Neural progenitor cell (in vitro differentiated cells): ENCODE measurements at regions not wholly inside any gene's neighbourhood (a gene's known extent, or its start where the extent isn't known, plus 50 kb on each side); places are given as distances from the start of the nearest gene placed in this dataset.

Experiments
- DNase-seq: peaks from one replicate; pipeline ENCODE4 v3.0.0-alpha.2; 2016; ENCODE audit warnings: low spot score
- H2AFZ ChIP-seq: fragments of 200-600 bp; sonication (generic); replicated peaks from 2 replicates; pipeline ENCODE4 v1.6.1; 2016; ENCODE audit warnings: antibody characterized with exemption
- H3F3A ChIP-seq: fragments of 200-600 bp; sonication (generic); 2 replicates; pipeline ENCODE4 v1.6.1; 2016; ENCODE audit warnings: antibody characterized with exemption, low read depth
- H3K27ac ChIP-seq: fragments of 200-600 bp; sonication (generic); 2 replicates; pipeline ENCODE4 v1.5.1; 2016; ENCODE audit warnings: mild to moderate bottlenecking
- H3K27me3 ChIP-seq: fragments of 200-600 bp; sonication (generic); 2 replicates; pipeline ENCODE4 v1.6.1; 2016; ENCODE audit warnings: mild to moderate bottlenecking, moderate library complexity
- H3K36me3 ChIP-seq: fragments of 200-600 bp; sonication (generic); 2 replicates; pipeline ENCODE4 v1.5.1; 2016
- H3K4me1 ChIP-seq: fragments of 200-600 bp; sonication (generic); 2 replicates; pipeline ENCODE4 v1.6.1; 2016; ENCODE audit warnings: mixed run types
- H3K4me2 ChIP-seq: fragments of 200-600 bp; sonication (generic); 2 replicates; pipeline ENCODE4 v1.6.1; 2016
- H3K4me3 ChIP-seq: fragments of 200-600 bp; sonication (generic); 2 replicates; pipeline ENCODE4 v1.5.1; 2016
- H3K79me2 ChIP-seq: fragments of 200-600 bp; sonication (generic); 2 replicates; pipeline ENCODE4 v1.6.1; 2016; ENCODE audit warnings: low read depth
- H3K9ac ChIP-seq: fragments of 200-600 bp; sonication (generic); 2 replicates; pipeline ENCODE4 v1.6.1; 2016
- H3K9me3 ChIP-seq: fragments of 200-600 bp; sonication (generic); 2 replicates; pipeline ENCODE4 v1.5.1; 2016; ENCODE audit warnings: low read depth
- H4K20me1 ChIP-seq: fragments of 200-600 bp; sonication (generic); 2 replicates; pipeline ENCODE4 v1.6.1; 2016; ENCODE audit warnings: low read depth
- H3K27ac Mint-ChIP-seq: 3 replicates; pipeline ENCODE4 v1.8.0; 2021; ENCODE audit warnings: mixed read lengths
- H3K27me3 Mint-ChIP-seq: 2 replicates; pipeline ENCODE4 v1.8.0; 2022; ENCODE audit warnings: low read depth, mild to moderate bottlenecking, inconsistent platforms, moderate library complexity, mixed read lengths; ENCODE audit not compliant: insufficient read depth
- H3K36me3 Mint-ChIP-seq: 3 replicates; pipeline ENCODE4 v1.8.0; 2021; ENCODE audit warnings: mixed read lengths
- H3K4me1 Mint-ChIP-seq: 3 replicates; pipeline ENCODE4 v1.8.0; 2021; ENCODE audit warnings: mixed read lengths
- H3K4me3 Mint-ChIP-seq: 3 replicates; pipeline ENCODE4 v1.8.0; 2021; ENCODE audit warnings: mild to moderate bottlenecking, moderate library complexity, mixed read lengths
- H3K9me3 Mint-ChIP-seq: 3 replicates; pipeline ENCODE4 v1.8.0; 2020; ENCODE audit warnings: mixed read lengths
- CTCF ChIP-seq: fragments of 200-600 bp; sonication (generic); IDR thresholded peaks from 2 replicates; pipeline ENCODE4 v1.5.1; 2017; ENCODE audit warnings: antibody characterized with exemption, mild to moderate bottlenecking
- EZH2 ChIP-seq: fragments of 200-600 bp; sonication (generic); IDR thresholded peaks from 2 replicates; pipeline ENCODE4 v1.6.1; 2017; ENCODE audit warnings: antibody characterized with exemption, mild to moderate bottlenecking, moderate library complexity
- EZH2phosphoT487 ChIP-seq: fragments of 200-600 bp; sonication (generic); IDR thresholded peaks from 2 replicates; pipeline ENCODE4 v1.6.1; 2017; ENCODE audit warnings: antibody characterized with exemption

GRCh38 chr10:78594559-78595268, 474.1 kb upstream of the ZMIZ1 start:
- no peak for TF ChIP-seq CTCF
- H3K4me3 Mint-ChIP-seq = no peak overlapping the region

GRCh38 chr10:78595269-78595619, 473.5 kb upstream of the ZMIZ1 start:
- TF ChIP-seq CTCF (no peak), EZH2phosphoT487 (no peak), EZH2 (no peak)
- H2AFZ ChIP-seq = no peak overlapping the region
- peaks cover 8% of the 10 kb centered on the region for H3K4me1 Mint-ChIP-seq

More at GRCh38 chr10:78594559-78595268, 474.1 kb upstream of the ZMIZ1 start:
- no peaks in the 10 kb centered on the region for H3K36me3 Mint-ChIP-seq
- no peak for DNase-seq
- Histone ChIP-seq H3K79me2 (no peaks in the 10 kb centered on the region), H3K4me3 (no peak overlapping the region), H3K9ac (no peak overlapping the region), H3K36me3 (no peaks in the 10 kb centered on the region), H3K4me1 (no peaks in the 10 kb centered on the region), H2AFZ (no peak overlapping the region), H3K9me3 (no peaks in the 10 kb centered on the region), H3F3A (no peaks in the 10 kb centered on the region), H3K27me3 (no peaks in the 10 kb centered on the region), H4K20me1 (no peaks in the 10 kb centered on the region), H3K27ac (no peak overlapping the region), H3K4me2 (no peak overlapping the region)
- peaks cover 8% of the 10 kb centered on the region for H3K4me1 Mint-ChIP-seq
- peaks cover 4% of the 10 kb centered on the region for H3K9me3 Mint-ChIP-seq
- peaks cover 2% of the 10 kb centered on the region for H3K27me3 Mint-ChIP-seq
- peak overlapping the region; percentile 15 for H3K27ac Mint-ChIP-seq

GRCh38 chr10:78596556-78596955, 472.2 kb upstream of the ZMIZ1 start:
- no peaks in the 10 kb centered on the region for H3K36me3 Mint-ChIP-seq
- Histone ChIP-seq H3K27ac (no peak overlapping the region), H3K4me1 (no peaks in the 10 kb centered on the region), H4K20me1 (no peaks in the 10 kb centered on the region), H3K36me3 (no peaks in the 10 kb centered on the region), H3K4me2 (no peak overlapping the region), H3K4me3 (no peak overlapping the region), H3K9me3 (no peaks in the 10 kb centered on the region), H3K9ac (no peak overlapping the region), H3K27me3 (no peaks in the 10 kb centered on the region), H3F3A (no peaks in the 10 kb centered on the region), H2AFZ (no peak overlapping the region), H3K79me2 (no peaks in the 10 kb centered on the region)
- H3K27me3 Mint-ChIP-seq = peaks cover 2% of the 10 kb centered on the region
- no peak overlapping the region for H3K4me3 Mint-ChIP-seq
- H3K9me3 Mint-ChIP-seq = no peaks in the 10 kb centered on the region
- DNase-seq = no peak
- peaks cover 8% of the 10 kb centered on the region for H3K4me1 Mint-ChIP-seq
- TF ChIP-seq CTCF (no peak), EZH2 (no peak), EZH2phosphoT487 (no peak)
- H3K27ac Mint-ChIP-seq = no peak overlapping the region

More at GRCh38 chr10:78595269-78595619, 473.5 kb upstream of the ZMIZ1 start:
- Histone ChIP-seq H3K79me2 (no peaks in the 10 kb centered on the region), H3K4me1 (no peaks in the 10 kb centered on the region), H3K4me2 (no peak overlapping the region), H3K36me3 (no peaks in the 10 kb centered on the region), H3K9me3 (no peaks in the 10 kb centered on the region), H3K9ac (no peak overlapping the region), H3K4me3 (no peak overlapping the region), H3K27ac (no peak overlapping the region), H4K20me1 (no peaks in the 10 kb centered on the region), H3K27me3 (no peaks in the 10 kb centered on the region), H3F3A (no peaks in the 10 kb centered on the region)
- no peaks in the 10 kb centered on the region for H3K36me3 Mint-ChIP-seq
- peaks cover 2% of the 10 kb centered on the region for H3K9me3 Mint-ChIP-seq
- no peak for DNase-seq
- H3K27ac Mint-ChIP-seq = no peak overlapping the region
- H3K27me3 Mint-ChIP-seq = peaks cover 2% of the 10 kb centered on the region
- no peak overlapping the region for H3K4me3 Mint-ChIP-seq
